Aorta (tissue), 5 donors: ENCODE measurements at regions not wholly inside any gene's neighbourhood (a gene's known extent, or its start where the extent isn't known, plus 50 kb on each side); places are given as distances from the start of the nearest gene placed in this dataset.

ENCODE experiments used
- ATAC-seq: fragments of 200-7000 bp; cut with Tn5 transposase; one replicate; pipeline ENCODE4 v1.9.1; 2022; ENCODE audit warnings: moderate library complexity; ENCODE audit not compliant: low FRiP score
- DNase-seq, 2 donors: peaks; one replicate each; pipeline ENCODE4 v3.0.0-alpha.2; 2020
- H3K27ac ChIP-seq, 2 donors: one replicate each; pipeline ENCODE4 v1.5.1; 2013; ENCODE audit warnings: low read length in 2 of 2, mild to moderate bottlenecking in 2 of 2, moderate library complexity in 2 of 2, control low read depth in 1 of 2, inconsistent platforms in 1 of 2, low read depth in 1 of 2
- H3K27me3 ChIP-seq, 2 donors: one replicate each; pipeline ENCODE4 v1.6.1; 2013; ENCODE audit warnings: control low read depth in 1 of 2, low read length in 1 of 2, mild to moderate bottlenecking in 1 of 2, moderate library complexity in 1 of 2; ENCODE audit not compliant: insufficient read depth in 2 of 2, control insufficient read depth in 1 of 2
- H3K36me3 ChIP-seq, 2 donors: one replicate each; pipeline ENCODE4 v1.6.1; 2013; ENCODE audit warnings: control low read depth in 1 of 2, low read length in 1 of 2, mild to moderate bottlenecking in 1 of 2; ENCODE audit not compliant: insufficient read depth in 2 of 2, control insufficient read depth in 1 of 2
- H3K4me1 ChIP-seq, 2 donors: one replicate each; pipeline ENCODE4 v1.6.1; 2013; ENCODE audit warnings: low read length in 2 of 2, control low read depth in 1 of 2, mild to moderate bottlenecking in 1 of 2, moderate library complexity in 1 of 2; ENCODE audit not compliant: insufficient read depth in 2 of 2, control insufficient read depth in 1 of 2
- H3K4me3 ChIP-seq, 2 donors: one replicate each; pipeline ENCODE4 v1.5.1; 2013; ENCODE audit warnings: low read length in 2 of 2, control low read depth in 1 of 2, mild to moderate bottlenecking in 1 of 2
- H3K9me3 ChIP-seq: one replicate; pipeline ENCODE4 v1.6.1; 2013; ENCODE audit warnings: mild to moderate bottlenecking, low read length; ENCODE audit not compliant: control insufficient read depth
- WGBS, 2 donors: extraction: QIAGEN DNeasy Blood & Tissue Kit; methylation state at CpG; one replicate each; pipeline ENCODE4 v1.1.7; 2013; 5-methylcytosine and 5-hydroxymethylcytosine counted together
- intact Hi-C, 2 donors: fragments of 100-400 bp; cut with DNase I; formaldehyde crosslinking; loops; one replicate each; pipeline versions ENCODE4 v1.14.2 to v1.15.0; 2022
- donor health status: healthy with polysubstance abuse.
- donor health status: Bipolar disorder and iron deficiency.
- donor health status: DM: no; HTN: no; CAD: no.
- donor health status: DM: no; HTN: no; CAD: no.
- donor health status: DM: yes; HTN: yes; CAD: no.

DNA sequence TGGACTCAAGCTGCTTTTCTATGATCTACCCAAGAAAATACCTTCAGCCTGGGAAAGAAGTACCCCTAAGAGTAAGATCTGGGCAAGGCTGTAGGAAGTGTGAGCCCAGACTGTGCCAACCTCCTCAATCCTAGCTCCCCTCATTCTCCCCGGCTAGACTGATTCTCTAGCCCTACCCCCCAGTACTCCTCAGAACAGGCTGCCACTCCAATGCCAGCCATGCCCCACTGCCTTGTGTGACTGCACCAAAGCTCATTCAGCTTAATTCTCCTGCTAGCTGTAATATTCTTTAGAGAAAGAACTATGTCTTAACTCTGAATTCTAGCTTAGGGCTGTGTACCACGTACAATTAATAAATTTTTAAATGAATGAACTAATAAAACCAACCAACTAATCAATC, 92.6 kb upstream of the AKIP1 start:
- intact Hi-C loops, result loop anchor here (10.0 kb wide), 2 partner anchors 136 to 254 kb away; no protein-coding TSS in a partner anchor
- H3K9me3 ChIP-seq, result no peaks in the 10 kb centered on the region
- no peaks in the 10 kb centered on the region for H3K27me3 ChIP-seq
- DNase-seq (no peak), ATAC-seq (no peak)
- 94 to 96% methylated on average over 2 of the region's 2 CpGs for WGBS, 2 donors
- no peaks in the 10 kb centered on the region for H3K4me1 ChIP-seq
- H3K4me3 ChIP-seq, result no peak overlapping the region
- H3K36me3 ChIP-seq, result no peaks in the 10 kb centered on the region
- H3K27ac ChIP-seq, result no peak overlapping the region

DNA sequence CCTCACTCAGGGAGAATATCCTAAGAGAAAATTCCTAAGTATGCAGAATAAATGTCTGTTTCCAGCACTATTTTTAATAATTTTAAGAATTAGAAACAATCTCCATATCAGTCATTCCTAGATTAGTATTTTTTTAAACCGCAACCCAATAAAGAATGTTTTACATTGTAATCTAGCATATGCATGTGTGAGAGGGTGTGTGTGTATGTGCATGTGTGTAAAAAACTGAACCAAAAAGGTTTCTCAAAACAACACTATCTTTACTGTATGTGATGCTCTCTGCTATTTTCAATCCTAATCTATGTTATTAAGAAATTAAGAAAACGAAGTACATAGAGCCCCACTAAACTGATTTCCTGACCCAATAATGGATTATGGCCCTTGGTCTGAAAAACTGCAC, 90.6 kb upstream of the AKIP1 start:
- no peaks in the 10 kb centered on the region for H3K27me3 ChIP-seq
- no peaks in the 10 kb centered on the region for H3K4me1 ChIP-seq
- no peak overlapping the region for H3K27ac ChIP-seq
- no peaks in the 10 kb centered on the region for H3K36me3 ChIP-seq
- intact Hi-C loops, result no loop called here
- no peak for ATAC-seq
- no peaks in the 10 kb centered on the region for H3K9me3 ChIP-seq
- WGBS, 2 donors, result 47 to 71% methylated on average over 2 of the region's 2 CpGs
- no peak overlapping the region for H3K4me3 ChIP-seq
- no peak for DNase-seq

DNA sequence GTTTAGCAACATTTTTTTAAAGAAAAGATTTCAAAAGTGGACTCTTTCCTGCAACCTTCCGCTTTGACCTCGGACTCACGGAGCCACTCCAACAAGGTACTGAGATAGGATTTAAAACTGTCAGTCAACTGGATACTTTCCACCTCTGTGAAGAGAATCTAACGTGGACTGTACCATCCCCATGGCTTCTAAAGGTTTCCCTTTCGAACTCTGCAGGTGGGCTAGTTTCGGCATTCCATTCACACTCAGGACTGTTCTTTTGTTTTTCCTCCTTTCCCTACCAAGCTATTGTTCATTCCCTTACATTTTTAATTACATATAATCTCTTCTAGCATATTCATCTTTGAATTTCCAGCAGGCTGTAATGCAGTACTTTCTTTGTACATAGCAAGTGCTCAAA, 88.5 kb upstream of the AKIP1 start:
- H3K4me3 ChIP-seq, result no peak overlapping the region
- ATAC-seq, result no peak
- 80 to 81% methylated on average over 6 of the region's 6 CpGs for WGBS, 2 donors
- H3K36me3 ChIP-seq, result no peaks in the 10 kb centered on the region
- H3K9me3 ChIP-seq, result no peaks in the 10 kb centered on the region
- intact Hi-C loops, result no loop called here
- H3K4me1 ChIP-seq, result no peaks in the 10 kb centered on the region
- no peak overlapping the region for H3K27ac ChIP-seq
- H3K27me3 ChIP-seq, result no peaks in the 10 kb centered on the region
- no peak for DNase-seq

DNA sequence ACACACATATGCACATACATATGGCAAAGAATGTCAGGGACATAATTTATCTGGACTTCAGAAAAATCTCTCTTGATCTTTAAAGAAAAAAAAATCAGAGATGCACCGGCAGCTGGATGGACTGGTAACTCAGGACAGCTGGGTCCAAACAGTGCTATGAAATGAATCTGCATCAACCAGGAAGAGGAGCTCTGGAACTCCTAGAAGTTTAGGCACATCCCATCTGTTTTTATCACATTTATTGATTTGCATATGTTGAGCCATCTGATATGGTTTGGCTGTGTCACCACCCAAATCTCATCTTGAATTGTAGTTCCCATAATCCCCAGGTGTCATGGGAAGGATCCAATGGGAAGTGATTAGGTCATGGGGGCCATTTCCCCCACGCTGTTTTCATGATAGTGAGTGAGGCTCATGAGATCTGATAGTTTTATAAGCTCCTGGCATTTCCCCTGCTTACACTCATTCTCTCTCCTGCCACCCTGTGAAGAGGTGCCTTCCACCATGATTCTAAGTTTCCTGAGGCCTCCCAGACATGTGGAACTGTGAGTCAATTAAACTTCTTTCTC, 87.7 kb upstream of the AKIP1 start:
- Histone ChIP-seq H3K4me1 (no peaks in the 10 kb centered on the region), H3K4me3 (no peak overlapping the region), H3K27ac (no peak overlapping the region), H3K36me3 (no peaks in the 10 kb centered on the region), H3K9me3 (no peaks in the 10 kb centered on the region), H3K27me3 (no peaks in the 10 kb centered on the region)
- 69 to 95% methylated on average over 2 of the region's 2 CpGs for WGBS, 2 donors
- no peak for DNase-seq
- ATAC-seq, result no peak
- intact Hi-C loops, result no loop called here

DNA sequence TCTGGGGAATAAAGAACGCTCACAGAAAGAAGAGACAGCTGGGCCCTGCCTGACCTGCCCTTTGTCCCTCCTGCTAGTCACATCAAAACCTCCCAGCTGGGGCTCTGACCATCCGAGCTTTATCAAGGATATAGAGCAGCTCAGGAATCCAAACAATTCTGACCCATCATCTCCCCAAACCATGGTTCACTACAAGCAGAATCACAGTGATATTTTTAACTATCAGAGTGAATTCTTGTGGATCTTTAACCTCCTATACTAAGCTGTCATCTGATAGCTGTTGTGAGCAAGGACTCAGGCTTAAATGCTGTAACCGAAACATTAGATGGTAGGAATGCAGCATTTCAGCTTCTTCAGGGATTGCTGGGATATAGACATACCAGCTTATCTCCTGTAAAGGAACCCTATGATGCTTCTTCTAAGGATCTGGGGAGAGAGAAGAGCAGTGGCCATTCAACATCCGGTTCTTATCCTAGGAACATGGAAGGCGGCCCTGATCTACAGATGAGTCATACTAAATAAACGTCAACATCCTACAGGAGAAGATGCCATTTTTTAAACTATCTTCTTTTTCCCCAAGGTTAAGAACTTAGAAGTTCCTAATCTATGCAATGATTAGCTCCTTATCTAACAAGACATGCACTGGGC, 84.7 kb upstream of the AKIP1 start:
- no peak overlapping the region for H3K4me3 ChIP-seq
- DNase-seq, result no peak
- no peak for ATAC-seq
- intact Hi-C loops, result no loop called here
- H3K9me3 ChIP-seq, result no peaks in the 10 kb centered on the region
- no peaks in the 10 kb centered on the region for H3K36me3 ChIP-seq
- no peak overlapping the region for H3K27ac ChIP-seq
- no peaks in the 10 kb centered on the region for H3K27me3 ChIP-seq
- WGBS, 2 donors, result 67 to 72% methylated on average over 6 of the region's 6 CpGs
- no peaks in the 10 kb centered on the region for H3K4me1 ChIP-seq

DNA sequence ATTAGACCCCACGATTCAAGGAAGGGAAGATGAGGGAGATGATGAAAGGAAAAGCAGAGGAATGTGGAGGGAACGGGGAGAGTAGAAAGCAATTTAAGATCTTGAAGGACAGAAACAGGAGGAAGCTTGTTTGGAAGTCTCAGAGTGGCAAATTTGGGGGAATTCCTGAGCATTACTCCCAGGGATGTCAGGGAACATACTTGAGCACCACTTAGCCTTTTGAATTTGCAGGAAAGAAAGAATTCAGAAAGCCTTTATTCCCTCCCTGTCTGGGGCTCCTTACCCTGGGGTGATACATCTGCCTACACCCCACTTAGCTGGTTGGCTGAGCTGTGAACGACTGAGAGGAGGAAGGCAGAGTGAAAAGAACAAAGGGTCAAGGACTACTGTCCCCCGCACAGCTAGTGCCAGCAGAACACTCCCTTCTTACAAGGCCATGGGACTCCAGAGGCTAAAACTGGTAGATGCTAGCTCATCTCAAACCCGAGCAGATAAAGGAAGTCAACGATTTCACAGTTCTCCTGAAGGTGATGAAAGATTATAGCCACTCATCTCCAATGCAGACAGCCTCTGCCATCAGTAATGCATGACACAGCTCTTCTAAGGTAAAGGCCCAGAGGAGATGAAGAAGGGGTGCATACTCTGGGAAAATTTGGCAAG, 84.0 kb upstream of the AKIP1 start:
- no peaks in the 10 kb centered on the region for H3K27me3 ChIP-seq
- DNase-seq (no peak), ATAC-seq (no peak)
- no peaks in the 10 kb centered on the region for H3K4me1 ChIP-seq
- no peak overlapping the region for H3K27ac ChIP-seq
- H3K36me3 ChIP-seq, result no peaks in the 10 kb centered on the region
- H3K9me3 ChIP-seq, result no peaks in the 10 kb centered on the region
- WGBS, 2 donors, result 74 to 79% methylated on average over 6 of the region's 6 CpGs
- H3K4me3 ChIP-seq, result no peak overlapping the region
- intact Hi-C loops, result no loop called here

DNA sequence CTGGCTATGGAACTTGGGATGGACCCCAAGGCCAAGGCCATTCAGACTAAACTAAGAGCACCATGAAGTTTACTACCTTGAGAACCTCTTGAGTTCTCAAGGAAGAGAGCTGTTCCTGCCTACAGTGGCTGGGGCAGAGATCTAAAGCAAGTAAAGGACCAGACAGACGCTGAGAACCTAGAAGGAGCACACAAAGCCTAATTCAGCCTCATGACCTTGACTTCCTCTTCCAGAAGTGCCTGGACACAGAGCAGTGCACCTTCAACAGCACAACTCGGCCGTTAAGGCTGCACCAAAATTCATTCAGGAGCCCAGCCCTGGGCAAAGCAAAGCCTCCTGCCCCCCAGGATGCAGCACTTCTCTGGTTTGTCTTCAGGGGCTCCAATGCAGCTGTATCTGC, 82.9 kb upstream of the AKIP1 start:
- WGBS, 2 donors, result 95 to 96% methylated on average over 3 of the region's 3 CpGs
- H3K36me3 ChIP-seq, result no peaks in the 10 kb centered on the region
- no peak overlapping the region for H3K4me3 ChIP-seq
- H3K27ac ChIP-seq, result no peak overlapping the region
- no peaks in the 10 kb centered on the region for H3K27me3 ChIP-seq
- DNase-seq (no peak), ATAC-seq (no peak)
- intact Hi-C loops, result no loop called here
- H3K9me3 ChIP-seq, result no peaks in the 10 kb centered on the region
- no peaks in the 10 kb centered on the region for H3K4me1 ChIP-seq

DNA sequence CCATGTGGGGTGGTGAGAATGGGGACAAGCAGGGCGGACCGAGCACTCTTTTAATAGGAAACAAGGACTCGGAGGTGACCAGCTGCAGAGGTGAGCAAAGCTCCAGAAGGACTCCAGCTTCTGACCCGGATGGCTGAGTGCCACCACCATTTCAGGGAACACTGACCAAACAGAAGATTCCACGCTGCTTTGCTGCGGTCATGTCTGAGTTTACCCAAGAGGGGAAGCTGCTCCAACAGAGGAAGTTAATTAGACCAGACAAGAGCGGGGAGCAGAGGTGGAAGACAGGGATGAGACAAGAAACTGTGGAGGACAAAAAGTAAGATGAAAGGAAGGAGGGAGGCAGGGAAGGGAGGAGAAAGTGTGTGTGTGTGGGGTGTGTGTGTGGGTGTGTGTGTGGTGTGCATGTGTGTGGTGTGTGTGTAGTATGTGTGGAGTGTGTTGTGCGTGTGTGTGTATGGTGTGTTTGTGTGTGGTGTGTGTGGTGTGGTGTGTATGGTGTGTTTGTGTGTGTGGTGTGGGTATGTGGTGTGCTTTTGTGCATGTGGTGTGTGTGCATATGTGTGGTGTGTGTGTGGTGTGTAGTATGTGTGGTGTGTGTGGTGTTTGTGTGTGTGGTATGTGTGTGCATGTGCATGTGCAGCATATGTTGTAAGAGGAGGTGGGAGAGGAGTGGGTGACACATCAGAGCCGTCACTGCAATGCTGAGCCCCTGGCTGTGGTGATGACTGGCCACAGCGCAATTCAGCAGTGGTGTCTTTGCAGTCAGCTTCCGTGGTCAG, 82.2 kb upstream of the AKIP1 start:
- no peaks in the 10 kb centered on the region for H3K36me3 ChIP-seq
- no peaks in the 10 kb centered on the region for H3K9me3 ChIP-seq
- intact Hi-C loops, result no loop called here
- WGBS, 2 donors, result 90 to 91% methylated on average over 11 of the region's 11 CpGs
- no peak for ATAC-seq
- no peak overlapping the region for H3K4me3 ChIP-seq
- DNase-seq, result no peak
- H3K4me1 ChIP-seq, result no peaks in the 10 kb centered on the region
- H3K27me3 ChIP-seq, result no peaks in the 10 kb centered on the region
- no peak overlapping the region for H3K27ac ChIP-seq
